Hepatocyte (in vitro differentiated cells): ENCODE measurements at regions not wholly inside any gene's neighbourhood (a gene's known extent, or its start where the extent isn't known, plus 50 kb on each side); places are given as distances from the start of the nearest gene placed in this dataset.

Experiments
- DNase-seq: peaks from one replicate; pipeline ENCODE4 v3.0.0-alpha.2; 2016; ENCODE audit warnings: low spot score
- H2AFZ ChIP-seq: fragments of 200-600 bp; sonication (generic); 2 replicates; pipeline ENCODE4 v1.6.0; 2016; ENCODE audit warnings: antibody characterized with exemption, mild to moderate bottlenecking
- H3K27ac ChIP-seq: fragments of 200-600 bp; sonication (generic); 2 replicates; pipeline ENCODE4 v1.5.1; 2016; ENCODE audit warnings: mild to moderate bottlenecking
- H3K27me3 ChIP-seq: fragments of 200-600 bp; sonication (generic); 2 replicates; pipeline ENCODE4 v1.6.1; 2016
- H3K36me3 ChIP-seq: fragments of 200-600 bp; sonication (generic); replicated peaks from 2 replicates; pipeline ENCODE4 v1.5.1; 2016; ENCODE audit warnings: low read depth; ENCODE audit not compliant: insufficient read depth
- H3K4me1 ChIP-seq: fragments of 200-600 bp; sonication (generic); 2 replicates; pipeline ENCODE4 v1.5.1; 2016; ENCODE audit warnings: mild to moderate bottlenecking, moderate library complexity; ENCODE audit not compliant: insufficient read depth
- H3K4me2 ChIP-seq: fragments of 200-600 bp; sonication (generic); 2 replicates; pipeline ENCODE4 v1.6.0; 2016
- H3K4me3 ChIP-seq: fragments of 200-600 bp; sonication (generic); 2 replicates; pipeline ENCODE4 v1.5.1; 2016; ENCODE audit warnings: mild to moderate bottlenecking
- H3K79me2 ChIP-seq: fragments of 200-600 bp; sonication (generic); 2 replicates; pipeline ENCODE4 v1.6.0; 2017; ENCODE audit warnings: mild to moderate bottlenecking
- H3K9me2 ChIP-seq: fragments of 200-600 bp; sonication (generic); replicated peaks from 2 replicates; pipeline ENCODE4 v1.6.0; 2017; ENCODE audit warnings: mild to moderate bottlenecking; ENCODE audit not compliant: insufficient read depth
- H3K9me3 ChIP-seq: fragments of 200-600 bp; sonication (generic); 2 replicates; pipeline ENCODE4 v1.5.1; 2016; ENCODE audit warnings: low read depth, mild to moderate bottlenecking
- H4K20me1 ChIP-seq: fragments of 200-600 bp; sonication (generic); 2 replicates; pipeline ENCODE4 v1.6.0; 2016; ENCODE audit warnings: mild to moderate bottlenecking; ENCODE audit not compliant: insufficient read depth, poor library complexity, severe bottlenecking
- EZH2 ChIP-seq: fragments of 200-600 bp; sonication (generic); IDR thresholded peaks from 2 replicates; pipeline ENCODE4 v1.6.1; 2016; ENCODE audit warnings: antibody characterized with exemption, mild to moderate bottlenecking, borderline replicate concordance
- EZH2phosphoT487 ChIP-seq: fragments of 200-600 bp; sonication (generic); IDR thresholded peaks from one replicate; pipeline ENCODE4 v1.6.1; 2018; ENCODE audit warnings: antibody characterized with exemption, mild to moderate bottlenecking, low read depth, moderate library complexity; ENCODE audit not compliant: unreplicated experiment, severe bottlenecking
- WGBS: methylation state at CpG from one replicate; pipeline ENCODE4 v1.1.6; 2016; ENCODE audit warnings: low lambda C conversion rate; ENCODE audit errors: missing lambda C conversion rate; 5-methylcytosine and 5-hydroxymethylcytosine counted together
- TF ChIP-seq, protein P1 (sequence below): fragments of 200-600 bp; sonication (generic); IDR thresholded peaks from 2 replicates; pipeline ENCODE4 v1.5.1; 2016; ENCODE audit warnings: antibody characterized with exemption, mild to moderate bottlenecking; ENCODE audit not compliant: poor library complexity

DNA sequence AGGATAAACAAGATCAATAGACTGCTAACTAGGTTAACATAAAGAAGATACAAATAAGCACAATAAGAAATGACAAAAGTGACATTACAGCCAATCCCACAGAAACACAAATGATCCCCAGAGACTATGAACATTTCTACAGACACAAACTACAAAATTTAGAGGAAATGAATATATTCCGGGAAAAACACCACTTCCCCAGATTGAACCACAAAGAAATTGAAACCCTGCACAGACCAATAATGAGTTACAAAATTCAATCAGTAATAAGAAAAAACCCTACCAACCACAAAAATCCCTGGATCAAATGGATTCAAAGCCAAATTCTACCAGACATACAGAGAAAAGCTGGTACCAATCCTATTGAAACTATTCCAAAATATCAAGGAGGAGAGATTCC, 232.4 kb upstream of the RBMS1 start:
- TF ChIP-seq EZH2phosphoT487: no peak
- no peak for TF ChIP-seq EZH2
- TF ChIP-seq, protein P1, sequence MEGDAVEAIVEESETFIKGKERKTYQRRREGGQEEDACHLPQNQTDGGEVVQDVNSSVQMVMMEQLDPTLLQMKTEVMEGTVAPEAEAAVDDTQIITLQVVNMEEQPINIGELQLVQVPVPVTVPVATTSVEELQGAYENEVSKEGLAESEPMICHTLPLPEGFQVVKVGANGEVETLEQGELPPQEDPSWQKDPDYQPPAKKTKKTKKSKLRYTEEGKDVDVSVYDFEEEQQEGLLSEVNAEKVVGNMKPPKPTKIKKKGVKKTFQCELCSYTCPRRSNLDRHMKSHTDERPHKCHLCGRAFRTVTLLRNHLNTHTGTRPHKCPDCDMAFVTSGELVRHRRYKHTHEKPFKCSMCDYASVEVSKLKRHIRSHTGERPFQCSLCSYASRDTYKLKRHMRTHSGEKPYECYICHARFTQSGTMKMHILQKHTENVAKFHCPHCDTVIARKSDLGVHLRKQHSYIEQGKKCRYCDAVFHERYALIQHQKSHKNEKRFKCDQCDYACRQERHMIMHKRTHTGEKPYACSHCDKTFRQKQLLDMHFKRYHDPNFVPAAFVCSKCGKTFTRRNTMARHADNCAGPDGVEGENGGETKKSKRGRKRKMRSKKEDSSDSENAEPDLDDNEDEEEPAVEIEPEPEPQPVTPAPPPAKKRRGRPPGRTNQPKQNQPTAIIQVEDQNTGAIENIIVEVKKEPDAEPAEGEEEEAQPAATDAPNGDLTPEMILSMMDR: no peak
- no peak for DNase-seq
- H3K27me3 ChIP-seq: no peaks in the 10 kb centered on the region
- H3K4me3 ChIP-seq: no peak overlapping the region
- no peaks in the 10 kb centered on the region for H4K20me1 ChIP-seq
- H2AFZ ChIP-seq: no peak overlapping the region
- no peak overlapping the region for H3K4me2 ChIP-seq
- H3K36me3 ChIP-seq: no peaks in the 10 kb centered on the region
- no peaks in the 10 kb centered on the region for H3K79me2 ChIP-seq
- no peaks in the 10 kb centered on the region for H3K9me3 ChIP-seq
- H3K9me2 ChIP-seq: no peaks in the 10 kb centered on the region
- H3K4me1 ChIP-seq: peaks cover 5% of the 10 kb centered on the region
- no peak overlapping the region for H3K27ac ChIP-seq
- WGBS: 0% methylated on average over 1 of the region's 1 CpG

DNA sequence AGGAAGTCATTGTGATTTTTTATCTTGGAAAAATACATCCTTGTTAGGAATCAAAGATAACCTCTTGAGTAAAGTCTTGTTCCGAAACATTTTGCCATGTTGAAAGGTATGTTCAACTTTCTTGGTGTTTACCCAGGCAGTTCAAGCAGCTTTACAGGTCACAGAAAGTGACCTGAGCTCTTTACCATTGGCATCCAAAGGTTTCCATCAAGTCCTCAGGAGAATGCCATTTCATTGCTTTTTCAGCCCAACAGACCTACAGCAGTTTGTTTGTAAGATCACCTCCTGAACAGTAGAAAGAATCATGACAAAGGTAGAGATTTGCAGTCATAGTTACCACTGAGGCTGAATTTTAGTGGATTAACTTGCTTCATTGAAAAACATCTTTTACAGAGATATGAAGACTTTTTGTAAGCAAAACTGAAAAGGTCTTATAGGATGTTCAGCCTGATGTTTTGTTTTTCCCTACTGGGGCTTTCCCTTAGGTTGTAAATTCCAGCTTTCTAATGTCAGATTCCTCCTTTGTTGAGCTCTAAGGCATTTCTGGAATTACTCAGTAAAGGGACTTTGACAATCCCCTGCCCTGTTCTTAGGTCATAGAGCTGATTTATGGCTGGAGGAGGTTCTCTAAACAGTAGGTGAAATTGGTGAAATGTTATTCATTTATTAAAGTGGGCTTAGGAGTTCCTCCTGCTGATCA, 236.8 kb upstream of the RBMS1 start:
- Histone ChIP-seq H3K79me2 (no peaks in the 10 kb centered on the region), H3K27ac (no peak overlapping the region), H3K4me2 (no peak overlapping the region), H3K4me3 (no peak overlapping the region), H3K27me3 (no peaks in the 10 kb centered on the region), H3K36me3 (no peaks in the 10 kb centered on the region), H3K4me1 (peaks cover 5% of the 10 kb centered on the region), H3K9me3 (no peaks in the 10 kb centered on the region), H2AFZ (no peak overlapping the region), H3K9me2 (no peaks in the 10 kb centered on the region), H4K20me1 (no peaks in the 10 kb centered on the region)
- DNase-seq: no peak
- 55% methylated on average over 1 of the region's 1 CpG for WGBS
- TF ChIP-seq EZH2 (no peak), EZH2phosphoT487 (no peak)
- TF ChIP-seq, protein P1: no peak

DNA sequence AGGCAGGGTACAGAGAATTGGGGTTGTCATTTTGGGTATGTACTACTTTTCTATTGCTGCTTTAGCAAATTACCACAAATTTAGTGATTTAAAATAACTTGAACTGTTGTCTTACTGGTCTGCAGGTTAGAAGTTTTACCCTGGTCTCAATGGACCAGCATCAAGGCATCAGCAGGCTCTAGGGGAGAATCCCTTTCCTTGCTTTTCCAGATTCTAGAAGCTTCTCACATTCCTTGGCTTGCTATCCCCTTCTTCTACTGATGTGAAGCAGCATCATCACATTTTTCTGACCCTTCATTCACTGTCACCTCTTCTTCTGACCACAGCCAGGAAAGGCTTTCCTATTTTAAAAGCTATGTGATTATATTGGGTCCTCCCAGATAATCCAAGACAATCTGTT, 237.8 kb upstream of the RBMS1 start:
- Histone ChIP-seq H3K9me3 (no peaks in the 10 kb centered on the region), H3K36me3 (no peaks in the 10 kb centered on the region), H4K20me1 (no peaks in the 10 kb centered on the region), H3K27me3 (no peaks in the 10 kb centered on the region), H3K4me3 (no peak overlapping the region), H3K9me2 (no peaks in the 10 kb centered on the region), H3K79me2 (no peaks in the 10 kb centered on the region), H3K4me2 (no peak overlapping the region), H2AFZ (no peak overlapping the region), H3K27ac (no peak overlapping the region), H3K4me1 (peaks cover 5% of the 10 kb centered on the region)
- no peak for DNase-seq
- TF ChIP-seq EZH2: no peak
- TF ChIP-seq, protein P1: no peak
- no peak for TF ChIP-seq EZH2phosphoT487

DNA sequence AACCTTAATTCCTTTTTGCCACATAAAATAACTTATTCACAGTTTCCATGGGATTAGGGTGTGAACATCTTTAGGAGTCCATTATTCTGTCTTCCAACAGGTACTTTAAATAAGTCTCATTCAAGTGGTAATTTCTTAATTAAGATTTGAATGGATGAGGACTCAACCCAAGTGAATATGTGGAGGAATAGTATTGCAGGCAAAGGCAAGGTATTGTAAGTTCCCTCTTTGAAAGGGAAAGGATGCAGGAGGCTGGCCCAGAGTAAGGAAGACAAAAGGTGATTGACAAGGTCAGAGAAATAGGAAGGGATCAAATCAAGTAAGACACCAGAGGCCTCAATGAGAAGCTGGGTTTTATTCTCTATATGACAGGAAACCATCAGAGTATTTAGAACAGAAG, 238.2 kb upstream of the RBMS1 start:
- DNase-seq: no peak
- Histone ChIP-seq H3K27ac (no peak overlapping the region), H3K27me3 (no peaks in the 10 kb centered on the region), H3K9me3 (no peaks in the 10 kb centered on the region), H3K4me2 (no peak overlapping the region), H2AFZ (no peak overlapping the region), H3K9me2 (no peaks in the 10 kb centered on the region), H3K36me3 (no peaks in the 10 kb centered on the region), H3K4me1 (peaks cover 5% of the 10 kb centered on the region), H3K4me3 (no peak overlapping the region), H4K20me1 (no peaks in the 10 kb centered on the region), H3K79me2 (no peaks in the 10 kb centered on the region)
- TF ChIP-seq EZH2: no peak
- TF ChIP-seq, protein P1: no peak
- TF ChIP-seq EZH2phosphoT487: no peak
